Activated T-cell treated with anti-CD3 and anti-CD28 coated beads, Interleukin-2, amount 50 U/mL, for 24 hours (primary cell): ENCODE measurements at regions not wholly inside any gene's neighbourhood (a gene's known extent, or its start where the extent isn't known, plus 50 kb on each side); places are given as distances from the start of the nearest gene placed in this dataset.
A peak's percentile ranks its signal among the peaks of the same experiment; 100 is the strongest.

Source experiments
- DNase-seq: peaks from one replicate; pipeline ENCODE4 v3.0.0-alpha.2; 2020
- H3K27ac Mint-ChIP-seq: 2 replicates; pipeline ENCODE4 v1.8.0; 2020; ENCODE audit warnings: mild to moderate bottlenecking, mixed read lengths
- H3K27me3 Mint-ChIP-seq: 2 replicates; pipeline ENCODE4 v1.8.0; 2020; ENCODE audit warnings: mixed read lengths
- H3K36me3 Mint-ChIP-seq: 2 replicates; pipeline ENCODE4 v1.8.0; 2020; ENCODE audit warnings: low read depth, mixed read lengths
- H3K4me1 Mint-ChIP-seq: 2 replicates; pipeline ENCODE4 v1.8.0; 2020; ENCODE audit warnings: low read depth, mixed read lengths
- H3K4me3 Mint-ChIP-seq: 2 replicates; pipeline ENCODE4 v1.8.0; 2020; ENCODE audit warnings: mild to moderate bottlenecking, moderate library complexity, mixed read lengths
- H3K9me3 Mint-ChIP-seq: 2 replicates; pipeline ENCODE4 v1.8.0; 2020; ENCODE audit warnings: mixed read lengths

DNA sequence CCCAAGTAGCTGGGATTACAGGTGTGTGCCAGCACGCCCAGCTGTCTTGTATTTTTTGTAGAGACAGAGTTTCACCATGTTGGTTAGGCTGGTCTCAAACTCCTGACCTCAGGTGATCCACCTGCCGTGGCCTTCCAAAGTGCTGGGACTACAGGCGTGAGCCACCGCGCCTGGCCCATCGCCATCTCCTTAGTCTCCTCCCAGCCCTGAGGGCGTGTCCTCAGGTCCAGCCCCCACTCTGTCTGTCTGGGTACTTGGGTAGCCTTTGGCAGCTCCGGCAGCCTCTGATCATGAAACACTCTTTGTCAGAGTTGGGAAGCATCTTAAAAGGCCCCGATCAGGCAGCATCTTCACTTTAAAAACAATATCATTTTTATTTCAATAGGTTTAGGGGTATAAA is 90.3 kb upstream of the DISP3 start:
- H3K4me3 Mint-ChIP-seq = no peak overlapping the region
- H3K27ac Mint-ChIP-seq = no peak overlapping the region
- no peaks in the 10 kb centered on the region for H3K27me3 Mint-ChIP-seq
- peaks cover 22% of the 10 kb centered on the region for H3K4me1 Mint-ChIP-seq
- no peaks in the 10 kb centered on the region for H3K9me3 Mint-ChIP-seq
- DNase-seq = no peak
- H3K36me3 Mint-ChIP-seq = no peaks in the 10 kb centered on the region

DNA sequence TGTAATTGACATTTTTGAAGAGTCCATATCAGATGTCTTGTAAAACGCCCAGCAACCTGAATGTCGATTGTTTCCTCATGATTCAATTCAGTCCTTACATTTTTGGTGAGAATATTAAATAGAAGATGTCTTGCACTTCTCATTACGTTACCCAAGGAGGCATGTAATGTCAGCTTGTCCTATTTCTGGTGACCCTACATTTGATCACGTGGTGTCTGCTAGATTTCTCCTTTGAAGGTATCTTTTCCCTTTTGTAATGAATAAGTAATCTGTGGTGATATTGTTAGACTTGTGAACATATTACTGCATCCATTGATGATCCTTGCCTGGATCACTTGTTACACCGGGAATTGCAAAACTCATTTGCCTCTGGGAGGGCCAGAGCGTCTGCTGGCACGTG is 87.6 kb upstream of the DISP3 start:
- H3K4me3 Mint-ChIP-seq = no peak overlapping the region
- H3K36me3 Mint-ChIP-seq = no peaks in the 10 kb centered on the region
- no peaks in the 10 kb centered on the region for H3K27me3 Mint-ChIP-seq

DNA sequence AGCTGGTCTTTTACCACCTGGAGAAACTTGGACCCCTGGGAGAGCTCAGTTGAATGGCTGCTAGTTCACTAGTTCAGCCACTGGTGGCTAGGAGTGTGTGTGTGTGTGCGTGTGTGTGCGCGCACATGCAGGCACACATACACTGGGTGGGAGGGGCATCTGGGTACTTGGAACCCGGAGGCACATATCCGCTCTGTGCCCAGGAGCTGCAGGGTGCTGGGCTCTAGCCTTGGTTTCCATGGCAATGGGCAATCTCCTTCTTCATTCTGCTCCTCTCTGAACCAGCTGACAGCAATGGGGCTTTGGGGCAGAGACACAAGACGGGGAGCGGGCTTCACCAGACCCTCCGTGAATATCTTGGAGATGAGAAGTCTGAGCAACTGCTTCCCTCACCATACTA is 87.1 kb upstream of the DISP3 start:
- Mint-ChIP-seq H3K4me3 (no peak overlapping the region), H3K9me3 (no peaks in the 10 kb centered on the region), H3K4me1 (peaks cover 7% of the 10 kb centered on the region), H3K36me3 (no peaks in the 10 kb centered on the region), H3K27me3 (peaks cover 3% of the 10 kb centered on the region), H3K27ac (no peak overlapping the region)
- no peak for DNase-seq

More for the DNA sequence above, 87.6 kb upstream of the DISP3 start:
- DNase-seq = no peak
- H3K27ac Mint-ChIP-seq = no peak overlapping the region
- H3K9me3 Mint-ChIP-seq = no peaks in the 10 kb centered on the region
- H3K4me1 Mint-ChIP-seq = peaks cover 7% of the 10 kb centered on the region

- Mint-ChIP-seq H3K27ac (no peak overlapping the region), H3K27me3 (peaks cover 3% of the 10 kb centered on the region), H3K9me3 (no peaks in the 10 kb centered on the region), H3K4me3 (no peak overlapping the region), H3K36me3 (no peaks in the 10 kb centered on the region), H3K4me1 (peaks cover 7% of the 10 kb centered on the region)
- no peak for DNase-seq
Observed at GRCh38 chr1:11394592-11395245, 84.2 kb upstream of the DISP3 start.

DNA sequence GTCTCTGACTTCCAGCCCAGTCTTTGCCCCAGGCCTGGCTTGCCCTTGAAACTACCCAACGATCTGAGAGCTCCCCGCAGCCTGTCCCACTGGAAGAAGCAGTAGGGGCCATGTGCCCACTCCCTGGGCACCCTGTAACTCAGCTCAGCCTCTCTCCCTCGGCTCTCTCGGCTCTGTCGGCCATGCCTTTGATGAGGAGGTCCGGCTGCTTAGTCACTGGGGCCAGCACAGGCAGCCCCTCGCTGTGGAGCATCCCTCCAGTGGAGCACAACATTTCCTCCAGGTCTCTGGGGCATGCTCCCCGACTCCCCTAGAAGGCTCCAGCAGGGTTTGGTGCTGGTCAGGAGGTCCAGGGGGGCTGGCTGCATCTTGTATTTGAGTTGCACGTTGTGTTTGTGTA is 83.3 kb upstream of the DISP3 start:
- Mint-ChIP-seq H3K4me3 (no peak overlapping the region), H3K9me3 (no peaks in the 10 kb centered on the region), H3K27ac (no peak overlapping the region), H3K27me3 (peaks cover 3% of the 10 kb centered on the region), H3K4me1 (peaks cover 7% of the 10 kb centered on the region), H3K36me3 (no peaks in the 10 kb centered on the region)
- DNase-seq = no peak

DNA sequence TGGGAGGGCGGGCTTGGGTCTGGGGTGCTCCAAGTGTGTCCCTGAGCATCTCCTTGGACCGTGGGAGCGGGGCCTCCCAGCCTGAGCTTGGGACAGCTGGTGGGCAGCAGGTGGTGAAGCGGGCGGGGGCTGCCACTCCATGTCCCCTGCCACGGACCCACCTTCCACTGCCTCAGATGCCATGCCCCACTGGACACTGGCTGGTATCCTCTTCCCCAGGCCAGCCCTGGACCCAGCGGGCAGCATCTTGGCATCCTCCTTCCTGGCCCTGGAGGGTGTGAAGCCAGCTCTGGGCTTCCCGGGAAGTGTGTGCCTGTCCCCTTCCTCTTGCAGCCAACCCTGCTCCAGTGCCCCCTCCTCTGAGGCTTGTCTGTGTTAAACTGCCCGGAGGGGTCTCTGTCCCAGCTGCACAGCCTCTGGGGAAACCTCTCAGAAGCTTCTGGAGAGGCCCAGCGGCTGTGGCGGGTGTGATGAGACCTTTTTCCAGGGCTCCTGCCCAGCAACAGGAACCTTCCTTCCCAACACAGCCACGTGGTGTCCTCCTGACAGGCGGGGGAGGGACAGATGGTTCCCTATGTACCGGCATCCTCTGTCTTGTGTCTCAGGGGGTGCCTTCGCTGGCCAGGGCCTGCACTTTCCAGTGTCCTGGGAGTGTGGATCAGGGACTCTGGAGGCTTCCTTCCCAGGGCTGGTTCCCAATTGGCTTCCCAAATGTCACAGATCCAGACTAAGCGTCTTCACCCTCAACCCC is 81.6 kb upstream of the DISP3 start:
- Mint-ChIP-seq H3K27me3 (peaks cover 3% of the 10 kb centered on the region), H3K4me3 (no peak overlapping the region), H3K36me3 (no peaks in the 10 kb centered on the region), H3K9me3 (no peaks in the 10 kb centered on the region), H3K27ac (no peak overlapping the region), H3K4me1 (peaks cover 4% of the 10 kb centered on the region)
- no peak for DNase-seq

- H3K27me3 Mint-ChIP-seq = peaks cover 3% of the 10 kb centered on the region
- no peak overlapping the region for H3K4me3 Mint-ChIP-seq
- no peaks in the 10 kb centered on the region for H3K36me3 Mint-ChIP-seq
- H3K27ac Mint-ChIP-seq = no peak overlapping the region
- DNase-seq = no peak
- peaks cover 3% of the 10 kb centered on the region for H3K4me1 Mint-ChIP-seq
- H3K9me3 Mint-ChIP-seq = no peaks in the 10 kb centered on the region
Observed at GRCh38 chr1:11399250-11399649, 79.7 kb upstream of the DISP3 start.

DNA sequence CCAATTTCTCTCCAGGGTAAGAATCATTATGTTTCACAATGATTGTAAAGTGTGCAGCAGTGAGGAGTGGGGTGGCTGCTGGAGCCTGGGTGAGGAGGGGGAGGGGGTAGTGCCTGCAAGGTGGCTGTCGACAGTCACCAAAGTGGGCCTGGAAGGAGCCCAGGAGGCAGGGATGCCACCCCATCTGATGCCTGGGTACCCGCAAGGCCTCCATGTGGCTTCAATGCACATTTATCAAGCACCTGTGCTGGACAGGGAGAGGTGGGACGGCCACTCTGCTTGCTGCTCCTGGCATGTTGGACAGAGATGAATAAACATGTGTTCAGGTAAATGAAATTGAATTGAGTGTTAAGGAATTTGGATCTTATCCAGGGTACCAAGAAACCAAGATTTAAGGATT is 78.8 kb upstream of the DISP3 start:
- Mint-ChIP-seq H3K36me3 (no peaks in the 10 kb centered on the region), H3K27ac (no peak overlapping the region), H3K27me3 (peaks cover 3% of the 10 kb centered on the region), H3K4me3 (no peak overlapping the region), H3K9me3 (no peaks in the 10 kb centered on the region), H3K4me1 (peaks cover 5% of the 10 kb centered on the region)
- no peak for DNase-seq

DNA sequence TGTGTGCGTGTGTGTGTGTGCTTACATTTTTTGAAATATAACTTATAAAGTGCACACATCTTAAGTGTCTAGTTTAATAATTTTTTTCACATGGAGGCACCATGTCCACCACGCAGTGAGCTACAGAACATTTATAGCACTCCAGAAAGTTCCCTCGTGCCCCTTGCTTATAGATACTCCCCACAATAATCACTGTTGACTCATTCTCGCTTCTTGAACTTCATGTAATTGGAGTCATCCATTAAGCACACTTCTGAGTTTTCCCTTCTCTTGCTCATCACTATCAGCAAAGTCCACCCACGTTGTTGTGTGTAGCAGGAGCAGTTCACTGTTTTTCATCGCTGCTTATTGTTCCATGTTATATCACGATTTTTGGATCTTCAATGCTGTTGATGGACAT is 78.4 kb upstream of the DISP3 start:
- Mint-ChIP-seq H3K4me3 (no peak overlapping the region), H3K4me1 (peaks cover 5% of the 10 kb centered on the region), H3K9me3 (no peaks in the 10 kb centered on the region), H3K36me3 (no peaks in the 10 kb centered on the region), H3K27ac (no peak overlapping the region), H3K27me3 (peaks cover 3% of the 10 kb centered on the region)
- no peak for DNase-seq

DNA sequence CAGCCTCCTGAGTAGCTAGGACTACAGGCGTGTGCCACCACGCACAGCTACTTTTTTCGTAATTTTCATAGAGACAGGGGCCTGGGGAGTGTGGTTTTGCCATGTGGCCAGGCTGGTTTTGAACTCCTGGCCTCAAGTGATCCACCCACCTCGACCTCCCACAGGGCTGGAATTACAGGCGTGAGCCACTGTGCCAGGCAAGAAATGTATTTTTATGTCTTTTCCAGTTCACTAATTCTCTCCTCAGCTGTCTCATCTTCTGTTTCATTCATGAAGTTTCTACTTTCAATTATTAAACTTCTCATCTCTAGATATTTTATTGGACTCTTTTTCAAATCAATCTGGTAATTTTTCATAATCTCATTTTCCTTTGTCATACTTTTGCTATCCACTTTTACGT is 72.1 kb upstream of the DISP3 start:
- Mint-ChIP-seq H3K36me3 (no peaks in the 10 kb centered on the region), H3K4me3 (peak overlapping the region; percentile 18), H3K4me1 (peaks cover 37% of the 10 kb centered on the region), H3K27ac (peak overlapping the region; percentile 65), H3K9me3 (peaks cover 6% of the 10 kb centered on the region), H3K27me3 (no peaks in the 10 kb centered on the region)
- DNase-seq = no peak

- Mint-ChIP-seq H3K4me3 (peak overlapping the region; percentile 33), H3K36me3 (no peaks in the 10 kb centered on the region), H3K9me3 (peaks cover 6% of the 10 kb centered on the region), H3K4me1 (peaks cover 37% of the 10 kb centered on the region), H3K27me3 (no peaks in the 10 kb centered on the region), H3K27ac (peak overlapping the region; percentile 65)
- peak; percentile 36 for DNase-seq
Observed at GRCh38 chr1:11407301-11407994, 71.5 kb upstream of the DISP3 start.

DNA sequence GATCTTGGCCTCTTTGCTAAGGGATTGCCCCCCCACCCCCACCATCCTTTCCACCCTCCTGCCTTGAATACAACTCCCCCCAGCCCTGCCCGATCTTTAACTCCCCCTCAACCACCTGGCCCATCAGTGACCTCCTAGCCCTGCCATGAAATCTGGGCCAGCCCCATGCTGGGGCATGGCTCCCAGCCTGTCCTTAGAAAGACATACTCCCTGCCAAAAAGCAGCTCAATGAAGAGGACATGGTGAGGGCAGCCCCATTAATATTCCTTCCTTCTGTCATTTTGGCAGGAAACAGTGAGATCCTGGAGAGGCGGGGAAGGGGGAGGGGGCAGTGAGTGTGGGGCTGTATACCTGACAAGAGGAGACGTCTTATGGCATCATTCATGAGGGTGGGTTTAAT is 66.8 kb upstream of the DISP3 start:
- H3K4me1 Mint-ChIP-seq = peaks cover 22% of the 10 kb centered on the region
- H3K9me3 Mint-ChIP-seq = peaks cover 4% of the 10 kb centered on the region
- peaks cover 4% of the 10 kb centered on the region for H3K27me3 Mint-ChIP-seq
- no peaks in the 10 kb centered on the region for H3K36me3 Mint-ChIP-seq
- H3K4me3 Mint-ChIP-seq = no peak overlapping the region
- DNase-seq = no peak
- no peak overlapping the region for H3K27ac Mint-ChIP-seq

DNA sequence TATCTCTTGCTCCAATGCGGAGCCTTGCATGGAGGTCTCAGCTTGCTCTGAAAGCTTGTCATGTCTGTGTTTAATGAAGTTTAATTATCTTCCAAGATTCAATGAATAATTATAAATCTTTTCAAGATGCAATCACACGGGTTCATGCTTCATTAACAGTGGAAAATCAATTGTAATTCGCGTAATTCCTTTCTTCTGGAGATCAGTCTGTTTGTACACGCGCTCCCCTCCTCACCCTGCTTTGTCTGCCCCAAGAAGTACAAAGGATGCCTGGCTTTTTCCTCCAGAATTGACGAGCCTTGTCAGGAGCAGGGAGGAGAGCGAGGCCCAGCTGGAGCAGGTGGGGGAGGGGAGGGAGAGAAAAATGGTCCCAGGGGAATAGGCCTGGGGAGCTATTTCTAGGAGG is 65.0 kb upstream of the DISP3 start:
- Mint-ChIP-seq H3K9me3 (no peaks in the 10 kb centered on the region), H3K36me3 (no peaks in the 10 kb centered on the region), H3K27ac (no peak overlapping the region), H3K27me3 (peaks cover 4% of the 10 kb centered on the region), H3K4me1 (peaks cover 5% of the 10 kb centered on the region), H3K4me3 (no peak overlapping the region)
- no peak for DNase-seq

- peaks cover 4% of the 10 kb centered on the region for H3K27me3 Mint-ChIP-seq
- H3K9me3 Mint-ChIP-seq = no peaks in the 10 kb centered on the region
- no peaks in the 10 kb centered on the region for H3K36me3 Mint-ChIP-seq
Observed at GRCh38 chr1:11414926-11415538, 63.9 kb upstream of the DISP3 start.

DNA sequence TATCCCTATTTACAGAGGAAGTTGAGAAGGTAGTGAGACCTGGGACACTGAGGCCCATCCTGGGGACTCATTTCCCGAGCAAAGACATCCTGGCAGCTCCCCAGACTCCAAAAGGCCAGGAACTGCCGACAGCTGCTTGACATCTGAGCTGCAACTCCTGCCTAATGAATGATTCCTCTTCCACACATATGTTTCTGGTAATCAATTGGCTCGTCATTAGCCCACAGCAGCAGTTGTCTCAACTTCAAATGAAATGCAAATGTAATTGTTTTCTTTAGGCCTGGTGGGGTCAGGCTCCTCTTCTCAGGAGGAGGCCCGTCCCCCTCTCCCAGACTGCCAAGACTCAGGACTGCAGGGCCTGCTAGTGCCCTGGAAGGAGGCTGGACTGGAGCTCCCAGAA is 61.8 kb upstream of the DISP3 start:
- no peak overlapping the region for H3K4me3 Mint-ChIP-seq
- H3K36me3 Mint-ChIP-seq = no peaks in the 10 kb centered on the region
- peaks cover 8% of the 10 kb centered on the region for H3K27me3 Mint-ChIP-seq
- no peak overlapping the region for H3K27ac Mint-ChIP-seq
- no peaks in the 10 kb centered on the region for H3K4me1 Mint-ChIP-seq
- no peak for DNase-seq
- H3K9me3 Mint-ChIP-seq = no peaks in the 10 kb centered on the region

More at GRCh38 chr1:11414926-11415538, 63.9 kb upstream of the DISP3 start:
- no peak overlapping the region for H3K4me3 Mint-ChIP-seq
- DNase-seq = no peak
- H3K27ac Mint-ChIP-seq = no peak overlapping the region
- no peaks in the 10 kb centered on the region for H3K4me1 Mint-ChIP-seq
